Upper lobe of left lung (tissue), 4 donors: ENCODE measurements at regions not wholly inside any gene's neighbourhood (a gene's known extent, or its start where the extent isn't known, plus 50 kb on each side); places are given as distances from the start of the nearest gene placed in this dataset.

Experiments used
- POLR2A ChIP-seq, 4 donors: fragments of 450-650 bp; IDR thresholded peaks; one replicate each; pipeline ENCODE4 v1.5.1; 2016 to 2017; ENCODE audit warnings: antibody characterized with exemption in 4 of 4, mild to moderate bottlenecking in 2 of 4
- POLR2AphosphoS5 ChIP-seq, 2 donors: sonication (generic); formaldehyde crosslinking; IDR thresholded peaks; one replicate each; pipeline ENCODE4 v1.5.1; 2017; ENCODE audit warnings: antibody characterized with exemption in 2 of 2
- TF ChIP-seq, protein P1 (sequence below), 6 experiments: fragments of 450-650 bp in 4 of 6; fragments of 200-600 bp in 2 of 6; sonication (generic) in 2 of 6; IDR thresholded peaks; one replicate each; pipeline ENCODE4 v1.5.1; 2016 to 2019; ENCODE audit warnings: antibody characterized with exemption in 6 of 6

GRCh38 chr5:67679184-67679841, 482.7 kb upstream of the CD180 start:
- TF ChIP-seq, protein P1, sequence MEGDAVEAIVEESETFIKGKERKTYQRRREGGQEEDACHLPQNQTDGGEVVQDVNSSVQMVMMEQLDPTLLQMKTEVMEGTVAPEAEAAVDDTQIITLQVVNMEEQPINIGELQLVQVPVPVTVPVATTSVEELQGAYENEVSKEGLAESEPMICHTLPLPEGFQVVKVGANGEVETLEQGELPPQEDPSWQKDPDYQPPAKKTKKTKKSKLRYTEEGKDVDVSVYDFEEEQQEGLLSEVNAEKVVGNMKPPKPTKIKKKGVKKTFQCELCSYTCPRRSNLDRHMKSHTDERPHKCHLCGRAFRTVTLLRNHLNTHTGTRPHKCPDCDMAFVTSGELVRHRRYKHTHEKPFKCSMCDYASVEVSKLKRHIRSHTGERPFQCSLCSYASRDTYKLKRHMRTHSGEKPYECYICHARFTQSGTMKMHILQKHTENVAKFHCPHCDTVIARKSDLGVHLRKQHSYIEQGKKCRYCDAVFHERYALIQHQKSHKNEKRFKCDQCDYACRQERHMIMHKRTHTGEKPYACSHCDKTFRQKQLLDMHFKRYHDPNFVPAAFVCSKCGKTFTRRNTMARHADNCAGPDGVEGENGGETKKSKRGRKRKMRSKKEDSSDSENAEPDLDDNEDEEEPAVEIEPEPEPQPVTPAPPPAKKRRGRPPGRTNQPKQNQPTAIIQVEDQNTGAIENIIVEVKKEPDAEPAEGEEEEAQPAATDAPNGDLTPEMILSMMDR (IDR thresholded peaks at IDR 0.05): no peak
- TF ChIP-seq POLR2AphosphoS5 (IDR thresholded peaks at IDR 0.05): no peak
- TF ChIP-seq POLR2A (IDR thresholded peaks at IDR 0.05): no peak
